Ishikawa (cell line): ENCODE measurements at regions not wholly inside any gene's neighbourhood (a gene's known extent, or its start where the extent isn't known, plus 50 kb on each side); places are given as distances from the start of the nearest gene placed in this dataset.

Source experiments
- CEBPB ChIP-seq: IDR thresholded peaks from 2 replicates; pipeline ENCODE4 v1.6.1; 2012
- CREB1 ChIP-seq: IDR thresholded peaks from 2 replicates; pipeline ENCODE4 v1.6.1; 2012; ENCODE audit warnings: low read depth
- EGR1 ChIP-seq: IDR thresholded peaks from 2 replicates; pipeline ENCODE4 v1.6.1; 2012
- EP300 ChIP-seq: IDR thresholded peaks from 2 replicates; pipeline ENCODE4 v1.6.1; 2012; ENCODE audit warnings: borderline replicate concordance
- FOXM1 ChIP-seq: IDR thresholded peaks from 2 replicates; pipeline ENCODE4 v1.6.1; 2012; ENCODE audit warnings: low read depth, borderline replicate concordance
- NFIC ChIP-seq: IDR thresholded peaks from 2 replicates; pipeline ENCODE4 v1.6.1; 2012
- RAD21 ChIP-seq: IDR thresholded peaks from 2 replicates; pipeline ENCODE4 v1.6.1; 2012; ENCODE audit warnings: low read depth
- REST ChIP-seq: IDR thresholded peaks from 2 replicates; pipeline ENCODE4 v1.6.1; 2012; ENCODE audit warnings: low read depth, mild to moderate bottlenecking
- TAF1 ChIP-seq: IDR thresholded peaks from 2 replicates; pipeline ENCODE4 v1.6.1; 2012; ENCODE audit warnings: low read depth, mild to moderate bottlenecking
- TCF12 ChIP-seq: IDR thresholded peaks from 2 replicates; pipeline ENCODE4 v1.6.1; 2012; ENCODE audit warnings: low read depth
- TEAD4 ChIP-seq: IDR thresholded peaks from 2 replicates; pipeline ENCODE4 v1.6.1; 2012
- YY1 ChIP-seq: IDR thresholded peaks from 2 replicates; pipeline ENCODE4 v1.6.1; 2012; ENCODE audit warnings: low read depth
- ZBTB7A ChIP-seq: IDR thresholded peaks from 2 replicates; pipeline ENCODE4 v1.6.1; 2012; ENCODE audit warnings: low read depth
- TF ChIP-seq, protein P1 (sequence below): IDR thresholded peaks from 2 replicates; pipeline ENCODE4 v1.6.1; 2012
- TF ChIP-seq, protein P2 (sequence below): IDR thresholded peaks from 2 replicates; pipeline ENCODE4 v1.6.1; 2012

DNA sequence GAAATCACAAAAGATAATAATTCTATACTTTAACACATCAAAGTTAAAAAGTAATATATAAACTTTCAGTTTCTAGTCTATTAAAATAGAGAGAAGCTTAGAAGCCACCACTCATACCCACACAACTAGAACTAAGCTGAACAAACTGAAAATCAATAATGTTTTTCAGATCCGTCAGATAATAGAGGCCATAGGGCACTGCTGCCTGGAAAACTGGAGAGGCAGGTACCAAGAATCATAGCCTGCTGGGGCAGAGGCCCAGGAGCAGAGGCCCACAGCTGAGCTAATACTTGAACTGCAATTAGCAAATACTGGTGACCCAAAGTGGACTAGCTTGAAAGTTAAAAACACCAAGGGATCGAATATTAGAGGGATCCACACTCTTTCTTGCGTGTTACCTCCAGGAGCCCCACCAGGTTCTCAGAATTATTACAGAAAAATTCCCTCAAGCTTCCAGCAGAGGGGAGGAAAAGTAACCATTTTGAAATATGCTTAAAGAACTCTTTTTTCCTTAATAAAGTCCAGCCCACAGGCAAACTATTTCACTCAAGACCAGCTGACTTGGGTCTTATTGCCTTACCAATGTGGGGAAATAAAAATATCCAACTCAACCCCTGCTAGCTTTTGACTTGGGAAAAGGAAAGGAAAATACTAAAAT is 774.1 kb upstream of the IGFBP3 start:
- TF ChIP-seq CREB1, result no peak
- TF ChIP-seq CEBPB, result no peak
- no peak for TF ChIP-seq FOXM1
- no peak for TF ChIP-seq EGR1
- no peak for TF ChIP-seq TCF12
- TF ChIP-seq YY1, result no peak
- TF ChIP-seq NFIC, result no peak
- TF ChIP-seq RAD21, result no peak
- no peak for TF ChIP-seq TAF1
- TF ChIP-seq, protein P1, sequence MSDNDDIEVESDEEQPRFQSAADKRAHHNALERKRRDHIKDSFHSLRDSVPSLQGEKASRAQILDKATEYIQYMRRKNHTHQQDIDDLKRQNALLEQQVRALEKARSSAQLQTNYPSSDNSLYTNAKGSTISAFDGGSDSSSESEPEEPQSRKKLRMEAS, result no peak
- TF ChIP-seq EP300, result no peak
- TF ChIP-seq ZBTB7A, result no peak
- TF ChIP-seq, protein P2, sequence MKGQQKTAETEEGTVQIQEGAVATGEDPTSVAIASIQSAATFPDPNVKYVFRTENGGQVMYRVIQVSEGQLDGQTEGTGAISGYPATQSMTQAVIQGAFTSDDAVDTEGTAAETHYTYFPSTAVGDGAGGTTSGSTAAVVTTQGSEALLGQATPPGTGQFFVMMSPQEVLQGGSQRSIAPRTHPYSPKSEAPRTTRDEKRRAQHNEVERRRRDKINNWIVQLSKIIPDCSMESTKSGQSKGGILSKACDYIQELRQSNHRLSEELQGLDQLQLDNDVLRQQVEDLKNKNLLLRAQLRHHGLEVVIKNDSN, result no peak
- TF ChIP-seq TEAD4, result no peak
- TF ChIP-seq REST, result no peak

DNA sequence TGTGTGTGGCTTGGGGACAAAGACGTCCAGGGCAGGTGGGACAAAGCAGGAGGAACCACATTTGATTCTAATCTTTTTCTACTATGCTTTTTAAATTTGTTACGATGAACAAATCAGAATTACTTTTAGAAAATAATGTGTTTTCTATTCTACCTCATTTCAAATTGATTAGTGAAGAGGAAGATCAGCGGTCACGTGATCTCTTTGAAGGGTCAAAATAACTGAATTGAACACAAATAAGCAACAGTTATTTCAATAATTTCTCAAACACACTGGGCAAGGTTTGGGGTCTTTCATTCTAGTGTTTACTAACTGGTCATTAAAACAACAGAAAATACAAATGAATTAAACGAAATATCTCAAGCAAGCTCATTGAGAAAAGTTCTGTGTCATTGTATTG is 773.0 kb upstream of the IGFBP3 start:
- TF ChIP-seq REST (no peak), TAF1 (no peak), TEAD4 (no peak), TCF12 (no peak), EP300 (no peak), RAD21 (no peak), ZBTB7A (no peak), CREB1 (no peak), EGR1 (no peak), YY1 (no peak), FOXM1 (no peak), NFIC (no peak), CEBPB (no peak)
- TF ChIP-seq, protein P2, result no peak
- TF ChIP-seq, protein P1, result no peak

GRCh38 chr7:46687203-46687602 is 766.1 kb upstream of the IGFBP3 start:
- no peak for TF ChIP-seq TEAD4
- TF ChIP-seq, protein P2, result no peak
- TF ChIP-seq FOXM1, result no peak
- no peak for TF ChIP-seq CEBPB
- TF ChIP-seq NFIC, result no peak
- no peak for TF ChIP-seq ZBTB7A
- no peak for TF ChIP-seq EGR1
- TF ChIP-seq EP300, result no peak
- TF ChIP-seq, protein P1, result no peak
- TF ChIP-seq REST, result no peak
- TF ChIP-seq CREB1, result no peak
- TF ChIP-seq TCF12, result no peak
- TF ChIP-seq RAD21, result no peak
- TF ChIP-seq YY1, result no peak
- TF ChIP-seq TAF1, result no peak
